ENCODE measurements at regions not wholly inside any gene's neighbourhood (a gene's known extent, or its start where the extent isn't known, plus 50 kb on each side); places are given as distances from the start of the nearest gene placed in this dataset.

GRCh38 chr4:112876316-112876715 is 173.1 kb upstream of the ANK2 start:
- Histone ChIP-seq H3K79me2 (replicated peaks; ENCODE audit: insufficient read depth, low read length) (no peaks in the 10 kb centered on the region), H3K27me3 (ENCODE audit: insufficient read depth, low read depth, low read length) (no peaks in the 10 kb centered on the region), H3K9me2 (ENCODE audit: insufficient read depth, low read length) (no peaks in the 10 kb centered on the region), H3K9me3 (ENCODE audit: low read length) (no peaks in the 10 kb centered on the region), H3K4me2 (ENCODE audit: low read length) (no peak overlapping the region), H3K9ac (ENCODE audit: low read length) (no peak overlapping the region), H3K4me3 (ENCODE audit: low read length) (no peak overlapping the region), H3K36me3 (ENCODE audit: insufficient read depth, low read length) (no peaks in the 10 kb centered on the region), H2AFZ (ENCODE audit: low read depth, low read length) (no peak overlapping the region), H3F3A (ENCODE audit: insufficient read depth, low read length, poor library complexity, severe bottlenecking) (no peaks in the 10 kb centered on the region), H4K20me1 (ENCODE audit: insufficient read depth) (no peaks in the 10 kb centered on the region), H3K27ac (ENCODE audit: low read length) (no peak overlapping the region)
- TF ChIP-seq RAD21 (conservative IDR thresholded peaks at IDR 0.05) (no peak), MXI1 (conservative IDR thresholded peaks at IDR 0.05; ENCODE audit: poor library complexity, severe bottlenecking) (no peak), SMC3 (conservative IDR thresholded peaks at IDR 0.05; ENCODE audit: poor library complexity) (no peak), EZH2 (IDR thresholded peaks at IDR 0.05; ENCODE audit: borderline replicate concordance, insufficient read depth, low read length, poor library complexity, severe bottlenecking) (no peak), EP300 (conservative IDR thresholded peaks at IDR 0.05; ENCODE audit: poor library complexity, severe bottlenecking) (no peak), TAF1 (IDR thresholded peaks at IDR 0.05; ENCODE audit: low read depth) (no peak), POLR2AphosphoS5 (IDR thresholded peaks at IDR 0.05) (no peak)
- TF ChIP-seq, protein P1, sequence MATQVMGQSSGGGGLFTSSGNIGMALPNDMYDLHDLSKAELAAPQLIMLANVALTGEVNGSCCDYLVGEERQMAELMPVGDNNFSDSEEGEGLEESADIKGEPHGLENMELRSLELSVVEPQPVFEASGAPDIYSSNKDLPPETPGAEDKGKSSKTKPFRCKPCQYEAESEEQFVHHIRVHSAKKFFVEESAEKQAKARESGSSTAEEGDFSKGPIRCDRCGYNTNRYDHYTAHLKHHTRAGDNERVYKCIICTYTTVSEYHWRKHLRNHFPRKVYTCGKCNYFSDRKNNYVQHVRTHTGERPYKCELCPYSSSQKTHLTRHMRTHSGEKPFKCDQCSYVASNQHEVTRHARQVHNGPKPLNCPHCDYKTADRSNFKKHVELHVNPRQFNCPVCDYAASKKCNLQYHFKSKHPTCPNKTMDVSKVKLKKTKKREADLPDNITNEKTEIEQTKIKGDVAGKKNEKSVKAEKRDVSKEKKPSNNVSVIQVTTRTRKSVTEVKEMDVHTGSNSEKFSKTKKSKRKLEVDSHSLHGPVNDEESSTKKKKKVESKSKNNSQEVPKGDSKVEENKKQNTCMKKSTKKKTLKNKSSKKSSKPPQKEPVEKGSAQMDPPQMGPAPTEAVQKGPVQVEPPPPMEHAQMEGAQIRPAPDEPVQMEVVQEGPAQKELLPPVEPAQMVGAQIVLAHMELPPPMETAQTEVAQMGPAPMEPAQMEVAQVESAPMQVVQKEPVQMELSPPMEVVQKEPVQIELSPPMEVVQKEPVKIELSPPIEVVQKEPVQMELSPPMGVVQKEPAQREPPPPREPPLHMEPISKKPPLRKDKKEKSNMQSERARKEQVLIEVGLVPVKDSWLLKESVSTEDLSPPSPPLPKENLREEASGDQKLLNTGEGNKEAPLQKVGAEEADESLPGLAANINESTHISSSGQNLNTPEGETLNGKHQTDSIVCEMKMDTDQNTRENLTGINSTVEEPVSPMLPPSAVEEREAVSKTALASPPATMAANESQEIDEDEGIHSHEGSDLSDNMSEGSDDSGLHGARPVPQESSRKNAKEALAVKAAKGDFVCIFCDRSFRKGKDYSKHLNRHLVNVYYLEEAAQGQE (IDR thresholded peaks at IDR 0.05; ENCODE audit: borderline replicate concordance): no peak
- TF ChIP-seq, protein P2, sequence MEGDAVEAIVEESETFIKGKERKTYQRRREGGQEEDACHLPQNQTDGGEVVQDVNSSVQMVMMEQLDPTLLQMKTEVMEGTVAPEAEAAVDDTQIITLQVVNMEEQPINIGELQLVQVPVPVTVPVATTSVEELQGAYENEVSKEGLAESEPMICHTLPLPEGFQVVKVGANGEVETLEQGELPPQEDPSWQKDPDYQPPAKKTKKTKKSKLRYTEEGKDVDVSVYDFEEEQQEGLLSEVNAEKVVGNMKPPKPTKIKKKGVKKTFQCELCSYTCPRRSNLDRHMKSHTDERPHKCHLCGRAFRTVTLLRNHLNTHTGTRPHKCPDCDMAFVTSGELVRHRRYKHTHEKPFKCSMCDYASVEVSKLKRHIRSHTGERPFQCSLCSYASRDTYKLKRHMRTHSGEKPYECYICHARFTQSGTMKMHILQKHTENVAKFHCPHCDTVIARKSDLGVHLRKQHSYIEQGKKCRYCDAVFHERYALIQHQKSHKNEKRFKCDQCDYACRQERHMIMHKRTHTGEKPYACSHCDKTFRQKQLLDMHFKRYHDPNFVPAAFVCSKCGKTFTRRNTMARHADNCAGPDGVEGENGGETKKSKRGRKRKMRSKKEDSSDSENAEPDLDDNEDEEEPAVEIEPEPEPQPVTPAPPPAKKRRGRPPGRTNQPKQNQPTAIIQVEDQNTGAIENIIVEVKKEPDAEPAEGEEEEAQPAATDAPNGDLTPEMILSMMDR (IDR thresholded peaks at IDR 0.05; ENCODE audit: poor library complexity, severe bottlenecking): no peak

DNA sequence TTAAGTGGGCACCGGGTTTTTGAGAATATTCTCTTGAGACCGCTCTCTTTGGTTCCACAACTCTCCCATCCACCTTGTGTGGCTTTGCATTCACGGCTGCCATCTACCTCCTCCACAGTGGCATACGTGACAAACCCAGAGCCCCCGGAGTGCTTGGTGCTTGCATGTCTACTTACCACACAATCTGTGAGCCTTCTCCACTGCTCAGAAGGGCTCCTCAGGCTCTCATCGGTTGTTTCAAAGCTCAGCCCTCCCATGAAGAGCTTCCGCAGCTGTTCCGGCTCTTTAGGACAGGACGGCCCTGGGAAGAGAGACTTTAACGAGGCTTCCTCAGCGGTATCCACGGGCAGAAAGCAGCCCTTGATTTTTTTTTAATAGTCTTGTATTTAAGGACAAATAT is 167.6 kb upstream of the ANK2 start:
- H3K27me3 ChIP-seq (ENCODE audit: insufficient read depth, low read depth, low read length): no peaks in the 10 kb centered on the region
- TF ChIP-seq TAF1 (IDR thresholded peaks at IDR 0.05; ENCODE audit: low read depth): no peak
- no peak for TF ChIP-seq RAD21 (conservative IDR thresholded peaks at IDR 0.05)
- TF ChIP-seq EZH2 (IDR thresholded peaks at IDR 0.05; ENCODE audit: borderline replicate concordance, insufficient read depth, low read length, poor library complexity, severe bottlenecking): no peak
- TF ChIP-seq MXI1 (conservative IDR thresholded peaks at IDR 0.05; ENCODE audit: poor library complexity, severe bottlenecking): no peak
- TF ChIP-seq EP300 (conservative IDR thresholded peaks at IDR 0.05; ENCODE audit: poor library complexity, severe bottlenecking): no peak
- TF ChIP-seq POLR2AphosphoS5 (IDR thresholded peaks at IDR 0.05): no peak
- TF ChIP-seq, protein P2 (IDR thresholded peaks at IDR 0.05; ENCODE audit: poor library complexity, severe bottlenecking): no peak
- TF ChIP-seq SMC3 (conservative IDR thresholded peaks at IDR 0.05; ENCODE audit: poor library complexity): no peak
- TF ChIP-seq, protein P1 (IDR thresholded peaks at IDR 0.05; ENCODE audit: borderline replicate concordance): no peak
- no peak overlapping the region for H3K27ac ChIP-seq (ENCODE audit: low read length)
- no peak overlapping the region for H2AFZ ChIP-seq (ENCODE audit: low read depth, low read length)
- no peaks in the 10 kb centered on the region for H3K9me3 ChIP-seq (ENCODE audit: low read length)
- H3K79me2 ChIP-seq (replicated peaks; ENCODE audit: insufficient read depth, low read length): no peaks in the 10 kb centered on the region
- no peak overlapping the region for H3K9ac ChIP-seq (ENCODE audit: low read length)
- H3K36me3 ChIP-seq (ENCODE audit: insufficient read depth, low read length): no peaks in the 10 kb centered on the region
- H3K9me2 ChIP-seq (ENCODE audit: insufficient read depth, low read length): no peaks in the 10 kb centered on the region
- H3K4me3 ChIP-seq (ENCODE audit: low read length): no peak overlapping the region
- H3K4me2 ChIP-seq (ENCODE audit: low read length): no peak overlapping the region
- no peaks in the 10 kb centered on the region for H4K20me1 ChIP-seq (ENCODE audit: insufficient read depth)
- H3F3A ChIP-seq (ENCODE audit: insufficient read depth, low read length, poor library complexity, severe bottlenecking): no peaks in the 10 kb centered on the region

Data from neural cell (in vitro differentiated cells).